Fibroblast of skin of left quadriceps (primary cell): ENCODE measurements at regions not wholly inside any gene's neighbourhood (a gene's known extent, or its start where the extent isn't known, plus 50 kb on each side); places are given as distances from the start of the nearest gene placed in this dataset.
A peak's percentile ranks its signal among the peaks of the same experiment; 100 is the strongest.
"Not testable (repeated sequence)": the region's sequence is repeated elsewhere in the genome, so short reads cannot be mapped to it uniquely, and the experiment has no call there.

Experiments used
- DNase-seq, 2 experiments: peaks; one replicate each; pipeline ENCODE4 v3.0.0-alpha.2; 2013; ENCODE audit warnings: low read depth in 2 of 2

DNA sequence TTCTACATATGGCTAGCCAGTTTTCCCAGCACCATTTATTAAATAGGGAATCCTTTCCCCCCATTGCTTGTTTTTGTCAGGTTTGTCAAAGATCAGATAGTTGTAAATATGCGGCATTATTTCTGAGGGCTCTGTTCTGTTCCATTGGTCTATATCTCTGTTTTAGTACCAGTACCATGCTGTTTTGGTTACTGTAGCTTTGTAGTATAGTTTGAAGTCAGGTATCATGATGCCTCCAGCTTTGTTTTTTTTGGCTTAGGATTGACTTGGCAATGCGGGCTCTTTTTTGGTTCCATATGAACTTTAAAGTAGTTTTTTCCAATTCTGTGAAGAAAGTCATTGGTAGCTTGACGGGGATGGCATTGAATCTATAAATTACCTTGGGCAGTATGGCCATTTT lies 60.0 kb upstream of the GPC3 start:
- not testable (repeated sequence) for DNase-seq

DNA sequence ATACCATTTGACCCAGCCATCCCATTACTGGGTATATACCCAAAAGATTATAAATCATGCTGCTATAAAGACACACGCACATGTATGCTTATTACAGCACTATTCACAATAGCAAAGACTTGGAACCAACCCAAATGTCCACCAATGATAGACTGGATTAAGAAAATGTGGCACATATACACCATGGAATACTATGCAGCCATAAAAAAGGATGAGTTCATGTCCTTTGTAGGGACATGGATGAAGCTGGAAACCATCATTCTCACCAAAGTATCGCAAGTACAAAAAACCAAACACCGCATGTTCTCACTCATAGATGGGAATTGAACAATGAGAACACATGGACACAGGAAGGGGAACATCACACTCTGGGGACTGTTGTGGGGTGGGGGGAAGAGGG lies 81.7 kb upstream of the GPC3 start:
- DNase-seq = not testable (repeated sequence)

DNA sequence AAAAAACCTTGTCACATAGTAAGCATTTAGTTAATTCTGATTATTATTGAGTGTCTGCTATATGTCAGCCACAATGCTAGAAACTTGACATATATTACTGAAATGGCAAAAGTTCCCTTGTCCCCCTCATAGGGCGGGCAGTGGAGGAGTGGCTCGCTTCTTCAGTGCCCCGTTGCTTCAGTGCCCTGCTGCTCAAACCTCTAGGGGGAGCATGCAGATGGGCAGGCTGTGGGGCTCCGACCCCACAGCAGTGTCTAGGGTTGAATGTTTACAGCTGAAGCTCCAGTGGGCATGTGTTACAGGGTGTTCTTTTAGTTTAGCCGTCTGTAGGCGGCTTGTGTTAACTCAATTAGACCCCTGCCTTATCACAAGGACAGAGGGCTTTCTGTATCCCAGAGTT lies 86.5 kb upstream of the GPC3 start:
- not testable (repeated sequence) for DNase-seq

DNA sequence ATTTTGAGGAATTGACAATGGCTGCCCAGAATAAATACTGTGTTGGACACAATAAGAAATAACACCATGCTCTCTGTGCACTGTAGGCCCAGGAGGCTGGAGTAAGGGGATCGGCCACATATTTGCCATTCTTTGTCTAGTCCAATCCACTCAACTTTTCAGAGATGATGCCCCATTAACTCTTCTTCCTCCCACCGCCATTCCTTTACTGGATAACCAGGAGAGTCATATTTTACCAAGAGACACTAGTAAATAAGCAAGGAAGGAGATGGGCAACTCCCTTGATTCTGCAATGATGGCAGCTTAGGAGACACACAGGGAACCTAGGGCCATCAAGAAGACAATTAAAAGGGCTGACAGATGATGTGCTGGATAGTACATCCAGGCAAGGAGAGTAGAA lies 87.9 kb upstream of the GPC3 start:
- no peak for DNase-seq

DNA sequence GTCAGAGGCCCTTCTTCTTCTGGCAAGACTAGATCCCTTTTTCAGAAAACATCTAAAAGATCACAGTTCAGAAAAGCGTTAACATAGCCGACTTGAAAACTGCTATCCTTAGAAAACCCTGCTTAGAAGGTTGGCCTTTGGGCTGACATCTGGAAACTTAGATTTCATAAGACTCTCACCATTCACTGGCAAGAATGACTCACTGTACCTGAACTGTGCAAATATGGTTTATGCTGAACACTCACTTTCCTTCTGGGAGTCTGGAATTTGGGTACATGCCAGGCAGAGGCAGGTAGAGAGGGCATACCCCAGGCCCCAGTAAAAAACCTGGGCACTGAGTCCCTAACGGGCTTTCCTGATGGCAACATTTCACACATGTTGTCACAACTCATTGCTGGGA lies 88.8 kb upstream of the GPC3 start:
- DNase-seq = no peak

DNA sequence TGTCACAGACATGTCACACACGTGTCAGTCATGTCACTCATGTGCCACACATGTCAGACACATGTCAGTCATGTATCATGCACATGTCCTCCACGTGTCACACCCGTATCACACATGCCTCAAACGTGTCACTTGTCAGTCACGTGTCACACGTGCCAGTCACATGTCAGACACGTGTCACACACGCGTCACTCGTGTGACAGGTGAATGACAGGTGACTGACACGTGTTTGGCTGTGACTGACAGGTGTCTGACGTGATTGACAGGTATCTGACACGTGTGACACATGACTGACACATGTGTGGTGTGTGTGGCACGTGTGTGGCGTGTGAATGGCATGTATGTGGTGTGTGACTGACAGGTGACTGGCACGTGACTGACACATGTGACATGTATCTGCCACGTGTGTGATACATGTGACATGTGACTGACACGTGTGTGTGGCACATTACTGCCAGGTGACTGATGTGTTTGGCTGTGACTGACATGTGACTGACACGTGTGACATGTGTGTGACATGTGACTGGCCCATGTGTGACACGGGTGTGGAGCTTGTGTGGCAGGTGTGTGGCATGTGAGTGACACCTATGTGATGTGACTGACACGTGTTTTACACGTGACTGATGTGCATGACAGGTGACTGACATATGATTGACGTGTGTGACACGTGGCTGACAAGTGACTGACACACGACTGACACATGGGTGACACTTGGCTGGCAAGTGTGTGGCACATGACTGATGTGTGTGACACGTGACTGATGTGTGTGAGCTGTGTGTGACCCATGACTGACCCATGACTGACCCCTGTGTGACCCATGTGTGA lies 90.7 kb upstream of the GPC3 start:
- no peak for DNase-seq

DNA sequence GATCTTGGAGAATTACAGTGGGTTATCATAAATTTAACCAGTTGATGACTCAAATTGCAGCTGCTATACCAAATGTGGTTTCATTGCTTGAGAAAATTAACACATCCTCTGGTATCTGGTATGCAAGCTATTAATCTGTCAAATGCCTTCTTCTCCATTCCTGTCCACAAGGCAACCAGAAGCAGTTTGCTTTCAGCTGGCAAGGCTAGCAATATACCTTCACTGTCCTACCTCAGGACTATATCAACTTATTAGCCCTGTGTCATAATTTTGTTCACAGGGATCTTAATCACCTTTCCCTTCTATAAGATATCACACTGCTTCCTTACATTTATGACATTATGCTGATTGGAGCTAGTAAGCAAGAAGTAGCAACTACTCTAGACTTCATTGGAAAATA lies 110.0 kb upstream of the GPC3 start:
- DNase-seq = no peak

DNA sequence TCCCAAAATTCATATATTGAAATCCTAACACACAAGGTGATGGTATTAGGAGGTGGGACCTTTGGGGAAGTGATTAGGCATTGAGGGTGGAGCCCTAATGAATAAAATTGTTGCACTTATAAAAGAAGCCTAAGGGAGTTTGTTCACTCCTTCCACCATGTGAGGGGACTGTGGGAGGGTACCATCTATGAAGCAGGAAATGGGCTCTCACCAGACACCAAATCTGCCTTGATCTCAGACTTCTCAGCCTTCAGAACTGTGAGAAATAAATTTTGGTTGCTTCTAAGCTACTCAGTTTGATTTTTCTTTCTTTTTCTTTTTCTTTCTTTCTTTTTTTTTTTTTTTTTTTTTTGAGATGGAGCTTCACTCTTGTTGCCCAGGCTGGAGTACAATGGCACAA lies 116.2 kb upstream of the GPC3 start:
- no peak for DNase-seq

DNA sequence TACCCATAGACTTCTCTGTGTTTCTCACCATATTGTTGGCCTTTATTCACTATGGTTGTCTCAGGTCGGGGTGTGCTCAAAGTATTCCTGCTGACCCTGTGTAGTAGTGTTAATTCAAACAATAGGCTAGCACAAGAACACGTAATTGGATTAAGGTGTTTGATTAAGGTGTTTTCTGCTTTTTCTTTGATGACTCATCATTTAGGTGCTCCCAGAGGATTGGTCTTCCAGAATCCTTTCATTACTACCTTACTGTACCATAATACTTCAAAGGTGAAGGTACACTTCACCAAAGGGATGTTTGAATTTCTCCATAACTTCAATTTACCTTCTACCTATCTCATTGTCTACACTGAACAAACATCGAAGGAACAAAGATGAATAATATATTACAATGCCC lies 121.7 kb upstream of the CCDC160 start:
- DNase-seq = no peak

DNA sequence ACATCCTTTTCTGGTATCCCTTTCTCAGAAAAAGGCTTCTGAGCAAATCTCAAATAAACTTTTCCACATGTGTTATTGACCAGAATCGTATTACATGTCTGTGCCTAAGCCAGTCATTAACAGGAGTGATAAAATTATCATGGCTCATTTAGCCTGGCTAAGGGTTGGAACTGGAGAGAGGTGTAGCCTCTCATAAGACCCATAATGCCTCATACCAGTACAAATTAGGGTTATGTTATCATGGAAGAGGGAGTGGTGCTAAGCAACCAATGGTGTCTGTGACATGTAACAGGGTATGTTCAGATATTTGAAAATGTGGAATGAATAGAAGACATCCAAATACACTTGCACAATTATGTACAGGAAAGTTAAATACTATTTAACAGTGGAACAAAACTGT lies 99.6 kb upstream of the CCDC160 start:
- no peak for DNase-seq

DNA sequence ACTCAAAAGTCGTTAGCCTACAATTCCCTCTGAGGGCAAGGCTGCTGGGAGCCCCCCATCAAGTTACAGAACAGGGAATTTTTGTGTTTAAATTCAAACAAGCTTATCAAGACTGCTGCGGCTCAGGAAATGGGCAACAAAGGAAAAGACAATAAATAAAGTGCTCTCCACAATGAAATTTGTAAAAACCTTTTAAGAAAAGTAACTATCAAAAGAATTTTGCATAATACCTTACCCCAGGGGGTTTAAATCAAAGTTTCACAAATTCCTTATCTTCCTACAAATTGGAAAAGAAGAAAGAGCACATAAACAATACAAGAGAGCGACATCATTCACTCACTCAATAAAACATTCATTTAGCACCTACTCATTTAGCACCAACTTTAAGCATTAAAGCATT lies 97.9 kb upstream of the CCDC160 start:
- DNase-seq = no peak

DNA sequence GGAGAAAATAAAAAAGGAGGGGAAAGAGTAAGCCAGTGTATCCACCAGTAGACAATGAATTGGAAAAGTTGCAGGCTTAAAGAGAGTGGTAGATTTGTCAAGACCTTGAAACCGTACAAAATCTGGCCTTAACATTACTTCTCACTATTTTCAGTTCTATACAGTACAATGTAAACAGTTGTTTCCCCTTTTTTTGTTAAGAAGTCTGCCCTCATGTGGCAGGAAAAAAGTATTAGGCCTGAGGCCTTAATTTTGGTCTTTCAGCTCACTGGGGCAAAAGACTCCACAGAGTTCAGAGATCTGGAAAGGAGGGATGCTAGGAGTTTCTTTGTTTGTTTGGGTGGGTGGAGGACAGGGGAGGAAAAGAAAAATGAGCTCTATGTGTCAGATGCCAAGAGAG lies 92.8 kb upstream of the CCDC160 start:
- DNase-seq = peak in 1 of 2 experiments; percentile 1

DNA sequence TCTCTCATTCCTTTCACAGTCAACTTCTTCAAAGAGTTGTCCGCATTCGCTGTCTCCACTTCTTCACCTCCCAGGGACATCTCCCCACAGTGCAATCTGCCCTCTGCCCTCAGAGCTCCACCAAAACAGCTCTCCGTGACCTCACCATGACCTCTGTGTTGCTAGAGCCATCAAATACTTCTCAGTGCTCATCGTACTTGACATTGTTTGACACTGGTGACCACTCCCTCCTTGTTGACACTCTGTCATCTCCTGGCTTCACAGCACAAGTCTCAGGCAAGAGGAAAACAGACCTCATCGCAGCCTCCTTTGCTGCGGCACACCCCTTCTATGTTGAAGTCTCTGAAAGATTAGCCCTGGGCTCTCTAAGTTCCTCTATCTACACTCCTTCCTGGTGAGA lies 90.5 kb upstream of the CCDC160 start:
- DNase-seq = no peak

DNA sequence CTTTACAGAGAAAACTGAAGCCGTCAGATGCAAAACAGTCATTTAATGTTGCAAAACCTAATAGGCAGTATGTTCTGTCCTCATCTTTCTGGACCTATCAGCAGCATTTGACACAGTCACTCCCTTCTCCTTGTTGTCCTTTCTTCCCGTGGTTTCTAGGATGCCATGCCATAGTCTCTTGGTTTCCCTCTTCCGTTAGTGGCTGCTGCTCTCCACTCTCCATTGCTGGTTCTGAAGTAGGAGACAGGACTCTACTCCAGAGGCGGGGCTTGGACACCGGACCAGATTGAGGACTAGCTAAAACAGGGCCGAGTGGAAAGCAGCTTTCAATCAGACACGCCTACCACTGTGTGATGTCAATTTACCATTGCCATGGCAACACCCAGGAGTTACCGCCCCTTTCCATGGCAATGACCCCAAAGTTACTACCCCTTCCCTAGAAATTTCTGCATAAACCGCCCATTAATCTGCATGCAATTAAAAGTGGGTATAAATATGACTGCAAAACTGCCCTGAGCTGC lies 88.8 kb upstream of the CCDC160 start:
- no peak for DNase-seq

DNA sequence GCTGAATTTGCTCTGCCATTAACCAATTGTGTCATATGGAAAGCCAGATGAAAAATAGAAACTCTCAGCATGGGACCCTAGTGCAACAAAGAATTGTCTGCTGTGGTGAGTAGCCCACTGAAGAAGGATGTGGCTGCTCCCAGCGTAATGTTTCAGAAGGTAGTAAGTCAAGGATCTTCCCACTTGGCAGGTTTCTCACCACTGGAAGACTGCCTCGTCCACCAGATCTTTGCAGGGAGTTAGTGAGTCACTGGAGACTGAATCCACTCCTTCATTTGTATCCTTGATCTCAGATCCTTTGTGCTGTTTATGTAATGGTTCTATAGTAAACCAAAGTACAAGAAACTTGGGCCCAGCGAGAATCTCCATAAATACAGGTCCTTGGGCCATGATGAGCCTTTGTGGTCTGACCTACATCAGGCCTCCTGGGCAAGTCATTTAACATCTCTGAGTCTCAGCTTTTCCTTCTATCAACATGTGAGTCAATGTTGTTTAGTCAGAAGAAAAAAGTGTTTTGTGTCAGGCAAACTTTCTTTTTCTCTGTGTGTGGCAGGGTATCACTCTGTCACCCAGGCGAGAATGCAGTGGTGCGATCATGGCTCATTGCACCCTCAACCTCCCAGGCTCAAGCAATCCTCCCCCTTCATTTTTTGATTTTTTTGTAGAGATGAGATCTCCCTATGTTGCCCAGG lies 78.0 kb upstream of the CCDC160 start:
- DNase-seq = no peak

DNA sequence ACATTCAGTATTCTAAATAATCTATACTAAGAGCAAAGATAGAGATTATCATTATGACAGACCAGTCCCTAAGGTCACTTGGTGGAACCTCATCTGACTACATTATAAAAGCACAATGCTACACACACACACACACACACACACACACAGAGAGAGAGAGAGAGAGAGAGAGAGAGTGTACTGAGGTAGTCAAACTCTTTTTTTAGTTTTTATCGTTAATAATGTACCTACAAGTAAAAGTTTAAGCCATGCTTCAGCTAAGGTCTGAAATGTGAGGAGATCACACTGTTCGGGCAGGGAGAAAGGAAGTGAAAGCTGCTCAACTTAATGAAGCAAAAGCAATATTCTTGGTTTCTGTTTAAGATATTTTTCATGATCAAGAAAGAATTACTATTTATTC lies 75.8 kb upstream of the CCDC160 start:
- DNase-seq = no peak

DNA sequence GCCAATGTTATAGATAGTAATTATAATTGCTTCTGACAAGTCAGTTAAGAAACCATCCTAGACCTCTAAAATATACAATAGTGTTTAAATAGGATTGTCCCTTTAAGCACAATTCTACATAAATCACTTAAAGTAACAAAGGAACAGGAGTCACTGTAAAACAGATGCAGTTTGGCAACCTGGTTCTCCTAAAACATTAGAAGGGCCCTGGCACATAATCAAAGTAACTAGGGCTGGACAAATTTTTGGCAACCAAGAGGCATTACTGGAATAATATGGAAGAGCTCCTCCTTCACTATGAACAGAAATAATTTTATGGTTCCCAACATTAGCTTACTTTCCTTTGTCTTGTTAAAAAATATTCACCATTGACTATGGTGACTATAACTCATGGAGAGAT lies 75.0 kb upstream of the CCDC160 start:
- no peak for DNase-seq

DNA sequence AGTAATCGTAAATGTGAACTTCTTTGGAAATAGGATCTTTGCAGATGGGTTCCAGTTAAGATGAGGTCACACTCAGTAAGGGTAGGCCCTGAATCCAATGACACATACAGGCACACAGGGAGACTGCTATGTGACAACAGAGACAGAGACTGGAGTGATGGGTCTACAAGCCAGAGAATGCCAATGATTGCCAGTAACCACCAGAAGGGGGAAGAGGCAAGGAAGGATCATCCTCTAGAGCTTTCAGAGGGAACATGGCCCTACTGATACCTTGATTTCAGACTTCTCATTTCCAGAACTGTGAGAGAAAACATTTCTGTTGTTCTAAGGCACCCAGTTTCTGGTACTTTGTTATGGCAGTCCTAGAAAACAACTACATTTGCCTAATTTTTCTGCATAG lies 73.1 kb upstream of the CCDC160 start:
- no peak for DNase-seq

DNA sequence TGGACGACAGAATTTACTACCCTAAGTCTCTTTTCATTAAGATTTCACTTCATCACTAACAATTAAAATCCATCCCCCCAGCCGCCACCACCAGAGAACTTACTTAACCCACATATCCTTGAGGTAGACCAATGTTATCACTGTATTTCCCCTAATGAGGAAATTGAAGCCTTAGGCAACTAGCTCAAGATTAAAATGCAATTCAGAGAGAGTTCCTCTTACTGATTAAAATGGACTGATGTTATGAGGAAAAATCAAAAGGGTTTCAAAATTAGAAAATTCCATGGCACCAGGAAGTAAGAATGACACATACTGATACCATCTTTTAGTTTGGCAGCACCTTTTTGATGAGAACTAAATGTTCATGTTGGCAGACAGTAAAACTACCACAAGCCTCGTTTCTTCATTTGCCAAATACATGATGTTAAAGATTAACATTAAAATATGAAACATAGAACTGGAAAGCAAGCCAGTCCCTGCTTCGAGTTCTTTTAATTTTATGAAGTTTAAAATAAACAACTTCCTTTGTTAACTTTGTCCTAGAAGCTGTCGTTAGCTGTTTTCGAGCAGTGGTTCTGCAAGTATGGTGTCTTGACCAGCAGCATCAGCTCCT lies 69.3 kb upstream of the CCDC160 start:
- no peak for DNase-seq

DNA sequence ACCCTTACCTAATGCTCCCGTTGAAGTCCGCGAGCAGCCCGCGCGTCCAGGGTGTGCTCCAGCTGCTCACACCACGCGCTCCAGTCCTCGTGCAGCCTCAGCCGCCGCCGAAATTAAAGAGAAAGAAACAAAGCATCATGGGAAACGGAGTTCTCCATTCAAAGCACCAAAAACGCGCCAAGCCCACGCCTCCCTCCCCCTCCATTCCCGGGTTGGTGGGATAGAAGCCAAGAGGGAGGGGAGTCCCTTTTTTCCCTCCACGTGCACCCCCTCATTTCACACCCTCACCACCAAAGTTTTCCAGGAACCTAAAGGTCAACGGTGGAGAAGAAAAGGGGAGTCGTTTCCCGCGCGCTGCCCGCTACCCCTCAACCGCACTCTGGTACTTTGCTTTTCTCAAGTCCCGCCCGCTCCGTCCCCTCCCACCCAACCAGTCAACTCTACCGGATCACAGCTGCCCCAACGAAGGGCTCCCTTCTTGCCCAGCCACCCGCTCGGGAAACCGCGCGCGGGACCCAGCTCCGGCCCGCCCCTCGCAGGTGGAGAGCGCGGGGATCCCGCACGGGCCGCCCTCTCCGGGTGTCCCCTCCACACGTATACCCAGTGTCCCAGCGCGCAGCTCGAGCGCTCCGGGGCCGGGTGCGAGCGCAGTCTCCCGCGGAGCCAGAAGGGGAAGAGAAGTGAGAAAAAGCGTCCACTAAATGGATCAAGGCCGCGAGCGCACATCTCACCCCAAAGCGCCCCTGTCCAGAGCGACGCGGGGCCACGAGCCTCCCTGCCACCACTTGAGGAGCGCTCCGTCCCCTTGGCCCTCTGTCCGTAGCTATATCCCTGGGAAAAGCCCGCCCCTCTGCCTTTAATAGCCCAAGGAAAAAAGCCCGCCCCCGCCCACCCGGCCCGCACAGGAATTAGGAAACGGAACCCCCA lies 65.1 kb upstream of the CCDC160 start:
- no peak for DNase-seq

DNA sequence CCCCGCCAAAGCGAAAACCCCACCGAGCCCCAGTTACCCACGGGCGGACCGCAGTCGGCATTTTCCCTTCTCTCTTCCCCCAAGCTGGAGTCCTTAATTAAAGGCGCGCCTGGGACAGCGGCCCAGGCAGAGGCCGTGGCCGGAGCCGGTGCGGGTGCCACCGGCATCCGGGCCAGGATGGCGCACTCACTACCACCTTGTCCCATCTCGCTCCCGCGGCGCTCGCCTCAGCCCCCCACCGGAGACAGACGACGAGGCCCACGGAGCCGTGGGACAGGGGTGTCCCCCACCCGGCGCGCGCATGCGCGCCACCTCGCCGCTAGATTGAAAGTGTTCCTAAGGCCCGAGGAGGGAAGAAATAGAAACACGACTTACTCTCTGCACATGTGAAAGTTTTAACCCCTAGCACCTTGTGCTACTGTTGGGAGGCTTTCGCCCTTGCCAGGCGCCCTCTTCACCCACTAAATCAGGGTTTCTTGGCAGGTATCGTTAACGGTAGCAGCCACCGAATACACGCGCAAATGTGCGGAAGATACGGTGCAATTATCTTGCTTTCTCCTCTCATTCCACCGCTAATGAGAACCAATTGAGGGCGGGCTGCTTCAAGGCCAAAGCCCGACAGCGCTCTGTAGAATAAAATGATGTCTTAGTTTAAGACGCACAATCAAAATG lies 64.3 kb upstream of the CCDC160 start:
- no peak for DNase-seq
